GM06990 (cell line): ENCODE measurements at regions not wholly inside any gene's neighbourhood (a gene's known extent, or its start where the extent isn't known, plus 50 kb on each side); places are given as distances from the start of the nearest gene placed in this dataset.

Source experiments
- DNase-seq: peaks from one replicate; pipeline ENCODE4 v3.0.0-alpha.2; 2011; ENCODE audit not compliant: insufficient read length; ENCODE audit errors: extremely low read depth
- H3K27me3 ChIP-seq: replicated peaks from 2 replicates; pipeline ENCODE4 v1.6.0; 2011; ENCODE audit warnings: low read length; ENCODE audit not compliant: control insufficient read depth, insufficient read depth
- H3K36me3 ChIP-seq: 2 replicates; pipeline ENCODE4 v1.5.1; 2011; ENCODE audit warnings: low read length; ENCODE audit not compliant: control insufficient read depth, insufficient read depth
- H3K4me3 ChIP-seq: replicated peaks from 2 replicates; pipeline ENCODE4 v1.5.1; 2011; ENCODE audit warnings: low read depth, mild to moderate bottlenecking, control low read depth, low read length
- CTCF ChIP-seq: IDR thresholded peaks from 2 replicates; pipeline ENCODE4 v1.5.1; 2011; ENCODE audit warnings: low read length, control low read depth, mild to moderate bottlenecking, inconsistent platforms; ENCODE audit not compliant: insufficient read depth, poor library complexity, severe bottlenecking

- no peak for TF ChIP-seq CTCF
- Histone ChIP-seq H3K36me3 (no peaks in the 10 kb centered on the region), H3K4me3 (no peak overlapping the region), H3K27me3 (no peaks in the 10 kb centered on the region)
- DNase-seq, result no peak
Measured at GRCh38 chr3:140760324-140761075, 82.6 kb downstream of the TRIM42 start.

- no peak for DNase-seq
- no peak overlapping the region for H3K4me3 ChIP-seq
- no peak for TF ChIP-seq CTCF
- H3K36me3 ChIP-seq, result no peaks in the 10 kb centered on the region
- no peaks in the 10 kb centered on the region for H3K27me3 ChIP-seq
Measured at GRCh38 chr3:140761076-140761639, 83.3 kb downstream of the TRIM42 start.

GRCh38 chr3:140762746-140763145 is 84.9 kb downstream of the TRIM42 start:
- Histone ChIP-seq H3K4me3 (no peak overlapping the region), H3K27me3 (no peaks in the 10 kb centered on the region), H3K36me3 (no peaks in the 10 kb centered on the region)
- TF ChIP-seq CTCF, result no peak
- no peak for DNase-seq

- Histone ChIP-seq H3K27me3 (no peaks in the 10 kb centered on the region), H3K4me3 (no peak overlapping the region), H3K36me3 (no peaks in the 10 kb centered on the region)
- no peak for TF ChIP-seq CTCF
- no peak for DNase-seq
Measured at GRCh38 chr3:140763532-140763931, 85.7 kb downstream of the TRIM42 start.

- TF ChIP-seq CTCF, result no peak
- Histone ChIP-seq H3K27me3 (no peaks in the 10 kb centered on the region), H3K4me3 (no peak overlapping the region), H3K36me3 (no peaks in the 10 kb centered on the region)
- DNase-seq, result no peak
Measured at GRCh38 chr3:140765246-140765645, 87.4 kb downstream of the TRIM42 start.
